ENCODE measurements at regions not wholly inside any gene's neighbourhood (a gene's known extent, or its start where the extent isn't known, plus 50 kb on each side); places are given as distances from the start of the nearest gene placed in this dataset.
"Not testable (repeated sequence)": the region's sequence is repeated elsewhere in the genome, so short reads cannot be mapped to it uniquely, and the experiment has no call there.

DNA sequence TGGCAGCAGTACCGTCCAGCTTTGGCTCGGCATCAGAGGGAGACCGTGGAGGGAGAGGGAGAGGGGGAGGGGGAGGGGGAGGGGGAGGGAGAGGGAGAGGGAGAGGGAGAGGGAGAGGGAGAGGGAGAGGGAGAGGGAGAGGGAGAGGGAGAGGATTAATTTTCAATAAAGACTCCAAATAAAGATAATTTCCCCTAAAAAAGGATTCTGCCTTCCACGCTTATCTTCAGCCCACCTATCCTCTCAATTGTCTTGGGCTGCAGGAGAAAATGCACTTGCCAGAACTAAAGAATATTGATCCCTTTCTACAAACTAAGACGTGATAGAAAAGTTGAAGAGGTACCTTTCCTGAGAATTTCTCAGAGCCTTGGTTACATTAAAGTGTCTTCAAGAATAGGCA lies 206.9 kb upstream of the CBLB start:
- H3K4me3 ChIP-seq (ENCODE audit: low read depth, low read length); H3K4me1 Mint-ChIP-seq; H3K9me3 Mint-ChIP-seq; H3K36me3 Mint-ChIP-seq; DNase-seq; H3K4me1 ChIP-seq (ENCODE audit: control insufficient read depth, insufficient read depth, low read length, poor library complexity, severe bottlenecking); ATAC-seq (ENCODE audit: low read depth in 2 of 2); H3K27ac ChIP-seq (ENCODE audit: insufficient read depth, low read length, poor library complexity, severe bottlenecking); H3K36me3 ChIP-seq (ENCODE audit: control insufficient read depth, insufficient read depth, low read length); H3K4me3 Mint-ChIP-seq; H3K9me3 ChIP-seq (ENCODE audit: control insufficient read depth in 2 of 2, low read length in 2 of 2); H3K27me3 Mint-ChIP-seq; H3K27me3 ChIP-seq (ENCODE audit: control insufficient read depth, insufficient read depth, low read length): not testable (repeated sequence)
- peak overlapping the region in 1 of 3 donors; percentile 40 for H3K27ac Mint-ChIP-seq

DNA sequence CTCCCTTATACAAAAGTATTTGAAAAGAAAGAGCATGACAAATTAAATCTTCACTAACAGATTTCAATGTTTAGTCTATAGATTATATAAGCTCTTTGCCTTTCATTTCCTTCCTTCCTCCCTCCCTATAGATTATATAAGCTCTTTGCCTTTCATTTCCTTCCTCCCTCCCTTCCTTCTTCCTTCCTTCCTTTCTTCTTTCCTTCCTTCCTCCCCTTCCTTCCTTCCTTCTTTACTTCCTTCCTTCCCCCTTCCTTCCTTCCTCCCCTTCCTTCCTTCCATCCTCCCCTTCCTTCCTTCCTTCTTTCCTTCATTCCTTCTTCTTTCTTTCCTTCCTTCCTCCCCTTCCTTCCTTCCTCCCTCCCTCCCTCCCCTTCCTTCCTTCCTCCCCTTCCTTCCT lies 209.8 kb upstream of the CBLB start:
- Mint-ChIP-seq H3K27me3 (no peaks in the 10 kb centered on the region), H3K27ac (peak overlapping the region in 1 of 3 donors; percentile 38), H3K4me1 (peaks cover 0 to 10% (median 4%) of the 10 kb centered on the region in 4 donors), H3K4me3 (no peak overlapping the region), H3K9me3 (peaks cover 0 to 4% (median 1%) of the 10 kb centered on the region in 7 donors), H3K36me3 (no peaks in the 10 kb centered on the region)
- Histone ChIP-seq H3K27me3 (ENCODE audit: control insufficient read depth, insufficient read depth, low read length) (no peaks in the 10 kb centered on the region), H3K4me3 (ENCODE audit: low read depth, low read length) (no peak overlapping the region), H3K4me1 (ENCODE audit: control insufficient read depth, insufficient read depth, low read length, poor library complexity, severe bottlenecking) (no peaks in the 10 kb centered on the region), H3K9me3 (ENCODE audit: control insufficient read depth in 2 of 2, low read length in 2 of 2) (no peaks in the 10 kb centered on the region), H3K36me3 (ENCODE audit: control insufficient read depth, insufficient read depth, low read length) (no peaks in the 10 kb centered on the region), H3K27ac (ENCODE audit: insufficient read depth, low read length, poor library complexity, severe bottlenecking) (no peak overlapping the region)
- ATAC-seq (ENCODE audit: low read depth in 2 of 2) (no peak), DNase-seq (no peak)

- no peaks in the 10 kb centered on the region for H3K36me3 Mint-ChIP-seq
- Histone ChIP-seq H3K4me3 (ENCODE audit: low read depth, low read length) (no peak overlapping the region), H3K36me3 (ENCODE audit: control insufficient read depth, insufficient read depth, low read length) (no peaks in the 10 kb centered on the region), H3K27me3 (ENCODE audit: control insufficient read depth, insufficient read depth, low read length) (no peaks in the 10 kb centered on the region), H3K9me3 (ENCODE audit: control insufficient read depth in 2 of 2, low read length in 2 of 2) (no peaks in the 10 kb centered on the region), H3K27ac (ENCODE audit: insufficient read depth, low read length, poor library complexity, severe bottlenecking) (no peak overlapping the region), H3K4me1 (ENCODE audit: control insufficient read depth, insufficient read depth, low read length, poor library complexity, severe bottlenecking) (no peaks in the 10 kb centered on the region)
- H3K27me3 Mint-ChIP-seq, result no peaks in the 10 kb centered on the region
- no peak overlapping the region for H3K4me3 Mint-ChIP-seq
- peaks cover 0 to 10% (median 3%) of the 10 kb centered on the region in 4 donors for H3K4me1 Mint-ChIP-seq
- ATAC-seq (ENCODE audit: low read depth in 2 of 2), result no peak
- no peak overlapping the region for H3K27ac Mint-ChIP-seq
- peaks cover 0 to 4% (median 1%) of the 10 kb centered on the region in 7 donors for H3K9me3 Mint-ChIP-seq
- DNase-seq, result no peak
Measured at GRCh38 chr3:106082616-106083015, 213.8 kb upstream of the CBLB start.

DNA sequence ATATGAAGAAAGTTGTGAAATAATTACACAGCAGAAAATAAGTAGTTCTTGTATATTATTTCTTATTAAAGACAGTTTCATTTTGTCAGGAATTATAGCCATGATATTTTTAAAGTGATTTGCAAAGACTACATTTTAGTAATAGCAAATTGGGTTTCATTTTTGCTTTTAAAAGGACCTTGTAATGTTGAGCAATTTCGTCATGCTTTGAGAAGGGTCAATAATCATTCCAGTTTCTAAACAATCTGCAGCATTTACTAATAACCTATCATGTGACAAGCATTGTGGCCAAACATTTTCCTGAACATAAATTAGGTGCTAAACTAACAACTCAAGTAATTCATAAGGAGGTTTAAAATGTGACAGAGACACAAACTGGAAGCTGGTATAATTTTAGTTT lies 214.4 kb upstream of the CBLB start:
- no peak for ATAC-seq (ENCODE audit: low read depth in 2 of 2)

DNA sequence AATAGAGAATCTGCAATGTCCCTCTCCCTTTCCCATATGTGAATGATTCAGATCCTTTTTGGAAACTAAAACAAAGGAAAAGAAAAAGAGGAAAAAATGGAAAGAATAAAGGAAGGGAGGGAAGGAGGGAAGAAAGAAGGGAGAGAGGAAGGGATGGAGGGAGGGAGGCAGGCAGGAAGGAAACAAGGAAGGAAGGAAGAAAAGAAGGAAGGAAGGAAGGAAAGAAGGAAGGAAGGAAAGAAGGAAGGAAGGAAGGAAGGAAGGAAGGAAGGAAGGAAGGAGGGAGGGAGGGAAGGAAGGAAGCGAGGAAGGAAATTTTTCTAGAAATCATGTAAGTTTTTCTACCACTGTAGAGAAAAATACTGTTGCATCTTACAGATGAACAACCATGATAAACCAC lies 215.0 kb upstream of the CBLB start:
- Histone ChIP-seq H3K36me3 (ENCODE audit: control insufficient read depth, insufficient read depth, low read length) (no peaks in the 10 kb centered on the region), H3K27ac (ENCODE audit: insufficient read depth, low read length, poor library complexity, severe bottlenecking) (no peak overlapping the region), H3K9me3 (ENCODE audit: control insufficient read depth in 2 of 2, low read length in 2 of 2) (no peaks in the 10 kb centered on the region), H3K4me3 (ENCODE audit: low read depth, low read length) (no peak overlapping the region), H3K27me3 (ENCODE audit: control insufficient read depth, insufficient read depth, low read length) (no peaks in the 10 kb centered on the region), H3K4me1 (ENCODE audit: control insufficient read depth, insufficient read depth, low read length, poor library complexity, severe bottlenecking) (no peaks in the 10 kb centered on the region)
- DNase-seq (no peak), ATAC-seq (ENCODE audit: low read depth in 2 of 2) (no peak)
- peaks cover 0 to 10% (median 3%) of the 10 kb centered on the region in 4 donors for H3K4me1 Mint-ChIP-seq
- no peak overlapping the region for H3K4me3 Mint-ChIP-seq
- H3K27ac Mint-ChIP-seq, result no peak overlapping the region
- H3K9me3 Mint-ChIP-seq, result peaks cover 0 to 4% (median 1%) of the 10 kb centered on the region in 7 donors
- H3K27me3 Mint-ChIP-seq, result no peaks in the 10 kb centered on the region
- H3K36me3 Mint-ChIP-seq, result no peaks in the 10 kb centered on the region

More for the DNA sequence above, 214.4 kb upstream of the CBLB start:
- Mint-ChIP-seq H3K4me3 (no peak overlapping the region), H3K27me3 (no peaks in the 10 kb centered on the region), H3K4me1 (peaks cover 0 to 10% (median 3%) of the 10 kb centered on the region in 4 donors), H3K27ac (no peak overlapping the region), H3K9me3 (peaks cover 0 to 4% (median 1%) of the 10 kb centered on the region in 7 donors), H3K36me3 (no peaks in the 10 kb centered on the region)
- Histone ChIP-seq H3K27me3 (ENCODE audit: control insufficient read depth, insufficient read depth, low read length) (no peaks in the 10 kb centered on the region), H3K4me1 (ENCODE audit: control insufficient read depth, insufficient read depth, low read length, poor library complexity, severe bottlenecking) (no peaks in the 10 kb centered on the region), H3K27ac (ENCODE audit: insufficient read depth, low read length, poor library complexity, severe bottlenecking) (no peak overlapping the region), H3K9me3 (ENCODE audit: control insufficient read depth in 2 of 2, low read length in 2 of 2) (no peaks in the 10 kb centered on the region), H3K4me3 (ENCODE audit: low read depth, low read length) (no peak overlapping the region), H3K36me3 (ENCODE audit: control insufficient read depth, insufficient read depth, low read length) (no peaks in the 10 kb centered on the region)
- DNase-seq, result no peak

DNA sequence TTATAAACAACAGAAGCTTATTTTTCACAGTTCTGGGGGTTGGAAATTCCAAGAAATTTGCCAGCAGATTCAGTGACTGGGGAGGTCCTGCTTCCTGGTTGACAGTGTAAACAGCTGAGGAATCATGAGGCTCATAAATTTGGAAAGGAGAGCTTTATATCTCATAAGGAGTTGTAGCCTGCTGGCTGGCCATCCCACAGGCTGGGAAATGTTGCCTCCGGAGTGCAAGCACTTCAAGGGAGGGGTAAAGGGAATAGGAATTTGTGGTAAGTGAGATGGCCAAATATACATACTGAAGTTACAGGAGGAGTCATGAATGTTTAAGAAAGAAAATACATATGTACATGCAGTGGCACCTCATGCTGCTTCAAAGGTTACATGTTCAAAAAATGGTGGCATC lies 217.2 kb upstream of the CBLB start:
- Mint-ChIP-seq H3K4me1 (peaks cover 0 to 10% (median 3%) of the 10 kb centered on the region in 4 donors), H3K27ac (no peak overlapping the region), H3K4me3 (no peak overlapping the region), H3K36me3 (no peaks in the 10 kb centered on the region), H3K27me3 (no peaks in the 10 kb centered on the region), H3K9me3 (peaks cover 0 to 2% (median 0%) of the 10 kb centered on the region in 7 donors)
- DNase-seq (no peak), ATAC-seq (ENCODE audit: low read depth in 2 of 2) (no peak)
- Histone ChIP-seq H3K4me3 (ENCODE audit: low read depth, low read length) (no peak overlapping the region), H3K27me3 (ENCODE audit: control insufficient read depth, insufficient read depth, low read length) (no peaks in the 10 kb centered on the region), H3K4me1 (ENCODE audit: control insufficient read depth, insufficient read depth, low read length, poor library complexity, severe bottlenecking) (no peaks in the 10 kb centered on the region), H3K9me3 (ENCODE audit: control insufficient read depth in 2 of 2, low read length in 2 of 2) (no peaks in the 10 kb centered on the region), H3K27ac (ENCODE audit: insufficient read depth, low read length, poor library complexity, severe bottlenecking) (no peak overlapping the region), H3K36me3 (ENCODE audit: control insufficient read depth, insufficient read depth, low read length) (no peaks in the 10 kb centered on the region)

GRCh38 chr3:106086636-106087035 lies 217.8 kb upstream of the CBLB start:
- no peak for ATAC-seq (ENCODE audit: low read depth in 2 of 2)
- Mint-ChIP-seq H3K4me3 (no peak overlapping the region), H3K36me3 (no peaks in the 10 kb centered on the region), H3K27me3 (no peaks in the 10 kb centered on the region), H3K4me1 (peaks cover 0 to 10% (median 3%) of the 10 kb centered on the region in 4 donors), H3K9me3 (peaks cover 0 to 2% (median 0%) of the 10 kb centered on the region in 7 donors), H3K27ac (no peak overlapping the region)
- Histone ChIP-seq H3K27ac (ENCODE audit: insufficient read depth, low read length, poor library complexity, severe bottlenecking) (no peak overlapping the region), H3K4me3 (ENCODE audit: low read depth, low read length) (no peak overlapping the region), H3K4me1 (ENCODE audit: control insufficient read depth, insufficient read depth, low read length, poor library complexity, severe bottlenecking) (no peaks in the 10 kb centered on the region), H3K27me3 (ENCODE audit: control insufficient read depth, insufficient read depth, low read length) (no peaks in the 10 kb centered on the region), H3K9me3 (ENCODE audit: control insufficient read depth in 2 of 2, low read length in 2 of 2) (no peaks in the 10 kb centered on the region), H3K36me3 (ENCODE audit: control insufficient read depth, insufficient read depth, low read length) (no peaks in the 10 kb centered on the region)
- DNase-seq, result no peak

DNA sequence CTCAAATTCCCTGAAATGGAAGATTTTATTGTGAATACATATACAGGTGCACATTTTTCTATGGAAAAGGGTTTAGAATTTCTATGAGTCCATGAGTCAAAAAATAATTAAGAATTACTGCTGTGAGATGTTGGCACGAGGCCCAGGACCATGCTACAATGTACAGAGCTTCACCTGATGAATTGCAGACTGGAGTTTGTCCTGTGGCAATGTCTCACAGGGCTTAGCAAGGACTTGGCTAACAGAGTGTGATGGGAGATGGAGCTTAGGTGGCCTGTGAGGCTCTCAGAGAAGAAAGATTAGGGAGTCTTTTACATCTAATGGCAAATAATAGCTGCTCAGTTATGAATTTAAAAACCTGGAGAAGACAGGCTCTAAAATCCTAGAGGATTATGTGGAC lies 219.5 kb upstream of the CBLB start:
- Histone ChIP-seq H3K4me3 (ENCODE audit: low read depth, low read length) (no peak overlapping the region), H3K36me3 (ENCODE audit: control insufficient read depth, insufficient read depth, low read length) (no peaks in the 10 kb centered on the region), H3K27me3 (ENCODE audit: control insufficient read depth, insufficient read depth, low read length) (no peaks in the 10 kb centered on the region), H3K27ac (ENCODE audit: insufficient read depth, low read length, poor library complexity, severe bottlenecking) (no peak overlapping the region), H3K9me3 (ENCODE audit: control insufficient read depth in 2 of 2, low read length in 2 of 2) (no peaks in the 10 kb centered on the region), H3K4me1 (ENCODE audit: control insufficient read depth, insufficient read depth, low read length, poor library complexity, severe bottlenecking) (no peaks in the 10 kb centered on the region)
- Mint-ChIP-seq H3K4me1 (peaks cover 0 to under 1% (median 0%) of the 10 kb centered on the region in 4 donors), H3K4me3 (no peak overlapping the region), H3K27ac (no peak overlapping the region), H3K36me3 (no peaks in the 10 kb centered on the region), H3K9me3 (peaks cover 0 to 2% (median 0%) of the 10 kb centered on the region in 7 donors), H3K27me3 (no peaks in the 10 kb centered on the region)
- DNase-seq (no peak), ATAC-seq (ENCODE audit: low read depth in 2 of 2) (no peak)
